Dedifferentiated amniotic fluid mesenchymal stem cell (primary cell): ENCODE measurements at regions not wholly inside any gene's neighbourhood (a gene's known extent, or its start where the extent isn't known, plus 50 kb on each side); places are given as distances from the start of the nearest gene placed in this dataset.
"Not testable (repeated sequence)": the region's sequence is repeated elsewhere in the genome, so short reads cannot be mapped to it uniquely, and the experiment has no call there.

ENCODE experiments used
- DNase-seq: peaks from one replicate; pipeline ENCODE4 v3.0.0-alpha.2; 2016; ENCODE audit errors: extremely low spot score

GRCh38 chr2:180927030-180927686, 53.2 kb upstream of the UBE2E3 start:
- DNase-seq = no peak

- DNase-seq = no peak
Observed at GRCh38 chr2:180925700-180926099, 54.7 kb upstream of the UBE2E3 start.

- DNase-seq = no peak
Observed at GRCh38 chr2:180924063-180924462, 56.3 kb upstream of the UBE2E3 start.

GRCh38 chr2:180910831-180911665, 69.4 kb upstream of the UBE2E3 start:
- DNase-seq = no peak

- DNase-seq = no peak
Observed at GRCh38 chr2:180907731-180908130, 72.7 kb upstream of the UBE2E3 start.

- no peak for DNase-seq
Observed at GRCh38 chr2:180905461-180905860, 74.9 kb upstream of the UBE2E3 start.

- DNase-seq = no peak
Observed at GRCh38 chr2:180905002-180905401, 75.4 kb upstream of the UBE2E3 start.

GRCh38 chr2:180901331-180901730, 79.1 kb upstream of the UBE2E3 start:
- no peak for DNase-seq

- no peak for DNase-seq
Observed at GRCh38 chr2:180893752-180894151, 86.7 kb upstream of the UBE2E3 start.

- DNase-seq = no peak
Observed at GRCh38 chr2:180892091-180892490, 88.3 kb upstream of the UBE2E3 start.

GRCh38 chr2:180891360-180891759, 89.0 kb upstream of the UBE2E3 start:
- no peak for DNase-seq

GRCh38 chr2:180890781-180891180, 89.6 kb upstream of the UBE2E3 start:
- no peak for DNase-seq

- DNase-seq = no peak
Observed at GRCh38 chr2:180882959-180883358, 97.4 kb upstream of the UBE2E3 start.

GRCh38 chr2:180876506-180876905, 103.9 kb upstream of the UBE2E3 start:
- DNase-seq = no peak

- DNase-seq = no peak
Observed at GRCh38 chr2:180873219-180873618, 107.2 kb upstream of the UBE2E3 start.

GRCh38 chr2:180872781-180873180, 107.6 kb upstream of the UBE2E3 start:
- not testable (repeated sequence) for DNase-seq

GRCh38 chr2:180872255-180872654, 108.2 kb upstream of the UBE2E3 start:
- no peak for DNase-seq

GRCh38 chr2:180871649-180872048, 108.8 kb upstream of the UBE2E3 start:
- DNase-seq = no peak

- DNase-seq = no peak
Observed at GRCh38 chr2:180849851-180850250, 130.6 kb upstream of the UBE2E3 start.

GRCh38 chr2:180848393-180848792, 132.0 kb upstream of the UBE2E3 start:
- no peak for DNase-seq

- DNase-seq = no peak
Observed at GRCh38 chr2:180846756-180847472, 133.5 kb upstream of the UBE2E3 start.

- no peak for DNase-seq
Observed at GRCh38 chr2:180842461-180842860, 137.9 kb upstream of the UBE2E3 start.

- no peak for DNase-seq
Observed at GRCh38 chr2:180840641-180841040, 139.8 kb upstream of the UBE2E3 start.
